Right lobe of liver (tissue), 4 donors: ENCODE measurements at regions not wholly inside any gene's neighbourhood (a gene's known extent, or its start where the extent isn't known, plus 50 kb on each side); places are given as distances from the start of the nearest gene placed in this dataset.

Source experiments
- CTCF ChIP-seq, 4 donors: fragments of 200-600 bp in 3 of 4; fragments of 450-650 bp in 1 of 4; IDR thresholded peaks; one replicate each; pipeline versions ENCODE4 v1.5.1 to v1.8.0; 2016 to 2022; ENCODE audit warnings: antibody characterized with exemption in 4 of 4, mild to moderate bottlenecking in 2 of 4
- POLR2A ChIP-seq: fragments of 450-650 bp; IDR thresholded peaks from one replicate; pipeline ENCODE4 v1.6.1; 2017; ENCODE audit warnings: antibody characterized with exemption, mild to moderate bottlenecking
- donor health status: DM: no; HTN: no; CAD: no.
- donor health status: DM: no; HTN: no; CAD: no.
- donor health status: DM: no; HTN: yes; CAD: no.

GRCh38 chr3:94420931-94421330 is 358.1 kb downstream of the NSUN3 start:
- no peak for TF ChIP-seq CTCF (IDR thresholded peaks at IDR 0.05)
- TF ChIP-seq POLR2A: no peak
